H9 (cell line): ENCODE measurements at regions not wholly inside any gene's neighbourhood (a gene's known extent, or its start where the extent isn't known, plus 50 kb on each side); places are given as distances from the start of the nearest gene placed in this dataset.

Source experiments
- DNase-seq: peaks from one replicate; pipeline ENCODE4 v3.0.0-alpha.2; 2017
- H2AFZ ChIP-seq: one replicate; pipeline ENCODE4 v1.6.1; 2013; ENCODE audit warnings: mild to moderate bottlenecking, low read length, control low read depth, moderate library complexity
- H2AK5ac ChIP-seq: 2 replicates; pipeline ENCODE4 v1.6.1; 2013; ENCODE audit warnings: low read length, control low read depth, mixed read lengths; ENCODE audit not compliant: insufficient read length
- H2BK120ac ChIP-seq: one replicate; pipeline ENCODE4 v1.6.1; 2013; ENCODE audit warnings: low read depth, mild to moderate bottlenecking, low read length, control low read depth, inconsistent platforms; ENCODE audit not compliant: poor library complexity, severe bottlenecking
- H2BK12ac ChIP-seq: 2 replicates; pipeline ENCODE4 v1.6.1; 2013; ENCODE audit warnings: low read length, control low read depth, mixed read lengths, low read depth; ENCODE audit not compliant: insufficient read length
- H2BK15ac ChIP-seq: 2 replicates; pipeline ENCODE4 v1.6.1; 2013; ENCODE audit warnings: low read depth, low read length, control low read depth
- H2BK20ac ChIP-seq: one replicate; pipeline ENCODE4 v1.6.1; 2013; ENCODE audit warnings: low read depth, mild to moderate bottlenecking, low read length, control low read depth, inconsistent platforms; ENCODE audit not compliant: poor library complexity, severe bottlenecking
- H2BK5ac ChIP-seq: 2 replicates; pipeline ENCODE4 v1.6.1; 2013; ENCODE audit warnings: low read length, control low read depth, mixed read lengths; ENCODE audit not compliant: insufficient read length
- H3K14ac ChIP-seq: 2 replicates; pipeline ENCODE4 v1.6.1; 2013; ENCODE audit warnings: low read length, control low read depth; ENCODE audit not compliant: insufficient read depth
- H3K18ac ChIP-seq: 2 replicates; pipeline ENCODE4 v1.6.1; 2013; ENCODE audit warnings: low read depth, mild to moderate bottlenecking, mixed read lengths, low read length, control low read depth; ENCODE audit not compliant: insufficient read length
- H3K23ac ChIP-seq: 2 replicates; pipeline ENCODE4 v1.6.1; 2013; ENCODE audit warnings: low read length, control low read depth, mixed read lengths, low read depth; ENCODE audit not compliant: insufficient read length
- H3K23me2 ChIP-seq: 2 replicates; pipeline ENCODE4 v1.6.1; 2013; ENCODE audit warnings: low read depth, mild to moderate bottlenecking, mixed read lengths, low read length, control low read depth; ENCODE audit not compliant: insufficient read length, poor library complexity, severe bottlenecking
- H3K27ac ChIP-seq: 2 replicates; pipeline ENCODE4 v1.5.1; 2013; ENCODE audit warnings: low read length, control low read depth, mixed read lengths, low read depth; ENCODE audit not compliant: insufficient read length
- H3K27me3 ChIP-seq: 2 replicates; pipeline ENCODE4 v1.6.1; 2013; ENCODE audit warnings: low read length, control low read depth, inconsistent platforms; ENCODE audit not compliant: insufficient read depth
- H3K4ac ChIP-seq: 2 replicates; pipeline ENCODE4 v1.6.1; 2013; ENCODE audit warnings: low read depth, mild to moderate bottlenecking, control low read depth, inconsistent platforms, low read length, moderate library complexity
- H3K4me1 ChIP-seq: 2 replicates; pipeline ENCODE4 v1.6.1; 2013; ENCODE audit warnings: low read length, control low read depth, inconsistent platforms; ENCODE audit not compliant: insufficient read depth
- H3K4me2 ChIP-seq: 2 replicates; pipeline ENCODE4 v1.6.1; 2013; ENCODE audit warnings: low read length, control low read depth, mixed read lengths; ENCODE audit not compliant: insufficient read length, insufficient read depth
- H3K56ac ChIP-seq: 2 replicates; pipeline ENCODE4 v1.6.1; 2013; ENCODE audit warnings: low read depth, mild to moderate bottlenecking, mixed read lengths, low read length, control low read depth; ENCODE audit not compliant: insufficient read length
- H3K79me1 ChIP-seq: 2 replicates; pipeline ENCODE4 v1.6.1; 2013; ENCODE audit warnings: low read depth, mild to moderate bottlenecking, moderate library complexity, low read length, control low read depth, inconsistent platforms; ENCODE audit not compliant: insufficient read depth, poor library complexity, severe bottlenecking
- H3K79me2 ChIP-seq: 2 replicates; pipeline ENCODE4 v1.6.1; 2013; ENCODE audit warnings: low read length, control low read depth, inconsistent platforms; ENCODE audit not compliant: insufficient read depth
- H3K9ac ChIP-seq: 2 replicates; pipeline ENCODE4 v1.6.1; 2013; ENCODE audit warnings: low read length, control low read depth, mixed read lengths; ENCODE audit not compliant: insufficient read length; ENCODE audit errors: extremely low read depth
- H3K9me3 ChIP-seq: one replicate; pipeline ENCODE4 v1.6.1; 2013; ENCODE audit warnings: low read depth, low read length, inconsistent platforms; ENCODE audit not compliant: control insufficient read depth
- H3T11ph ChIP-seq: one replicate; pipeline ENCODE4 v1.6.1; 2013; ENCODE audit warnings: mild to moderate bottlenecking, low read length, control low read depth, inconsistent platforms
- H4K20me1 ChIP-seq: one replicate; pipeline ENCODE4 v1.6.1; 2013; ENCODE audit not compliant: control insufficient read depth, insufficient read length, insufficient read depth
- H4K5ac ChIP-seq: 2 replicates; pipeline ENCODE4 v1.6.1; 2013; ENCODE audit warnings: low read depth, mild to moderate bottlenecking, mixed read lengths, low read length, control low read depth; ENCODE audit not compliant: insufficient read length
- H4K8ac ChIP-seq: replicated peaks from 2 replicates; pipeline ENCODE4 v1.6.1; 2013; ENCODE audit warnings: low read length, control low read depth, mixed read lengths, low read depth; ENCODE audit not compliant: insufficient read length
- H4K91ac ChIP-seq: 2 replicates; pipeline ENCODE4 v1.6.1; 2013; ENCODE audit warnings: low read depth, mild to moderate bottlenecking, moderate library complexity, mixed read lengths, low read length, control low read depth; ENCODE audit not compliant: insufficient read length
- H3K27ac Mint-ChIP-seq, 3 experiments: 2 replicates in 2 of 3; 3 replicates in 1 of 3; pipeline ENCODE4 v1.8.0; 2020 to 2021; ENCODE audit warnings: mixed read lengths in 3 of 3, mild to moderate bottlenecking in 1 of 3, moderate library complexity in 1 of 3
- H3K27me3 Mint-ChIP-seq: 2 replicates; pipeline ENCODE4 v1.8.0; 2021; ENCODE audit warnings: low read depth, mild to moderate bottlenecking, moderate library complexity, mixed read lengths
- H3K36me3 Mint-ChIP-seq, 3 experiments: 2 replicates in 2 of 3; 3 replicates in 1 of 3; pipeline ENCODE4 v1.8.0; 2020 to 2021; ENCODE audit warnings: low read depth in 3 of 3, mixed read lengths in 3 of 3; ENCODE audit not compliant: insufficient read depth in 1 of 3
- H3K4me1 Mint-ChIP-seq, 2 experiments: 2 replicates each; pipeline ENCODE4 v1.8.0; 2020; ENCODE audit warnings: mixed read lengths in 2 of 2
- H3K4me3 Mint-ChIP-seq, 2 experiments: 2 replicates in 1 of 2; 3 replicates in 1 of 2; pipeline ENCODE4 v1.8.0; 2020 to 2021; ENCODE audit warnings: mild to moderate bottlenecking in 2 of 2, mixed read lengths in 2 of 2, moderate library complexity in 1 of 2
- H3K9me3 Mint-ChIP-seq, 2 experiments: 2 replicates in 1 of 2; 3 replicates in 1 of 2; pipeline ENCODE4 v1.8.0; 2020; ENCODE audit warnings: mild to moderate bottlenecking in 2 of 2, mixed read lengths in 2 of 2, moderate library complexity in 1 of 2
- CTCF ChIP-seq: fragments of 200-600 bp; sonication (generic); conservative IDR thresholded peaks from 3 replicates; pipeline ENCODE4 v1.8.0; 2021; ENCODE audit warnings: antibody characterized with exemption, mild to moderate bottlenecking

- H2AK5ac ChIP-seq, result no peak overlapping the region
- TF ChIP-seq CTCF, result no peak
- no peaks in the 10 kb centered on the region for H3K9me3 ChIP-seq
- H2BK120ac ChIP-seq, result no peak overlapping the region
- no peak overlapping the region for H4K8ac ChIP-seq
- Mint-ChIP-seq H3K4me3 (no peak overlapping the region), H3K27ac (no peak overlapping the region), H3K27me3 (peaks cover 2% of the 10 kb centered on the region), H3K36me3 (peaks cover 12 to 54% (median 15%) of the 10 kb centered on the region in 3 experiments; a peak in 6 of 7 replicates), H3K4me1 (peaks cover 0 to 14% of the 10 kb centered on the region in 2 experiments; a peak in 2 of 4 replicates), H3K9me3 (peaks cover 48 to 49% of the 10 kb centered on the region in 2 experiments)
- H4K20me1 ChIP-seq, result no peaks in the 10 kb centered on the region
- no peak overlapping the region for H2BK5ac ChIP-seq
- no peak overlapping the region for H3K23ac ChIP-seq
- H2BK12ac ChIP-seq, result no peak overlapping the region
- H2AFZ ChIP-seq, result no peak overlapping the region
- no peak overlapping the region for H3K14ac ChIP-seq
- H3K4ac ChIP-seq, result no peak overlapping the region
- no peak overlapping the region for H3K9ac ChIP-seq
- no peaks in the 10 kb centered on the region for H3K27me3 ChIP-seq
- no peaks in the 10 kb centered on the region for H3K23me2 ChIP-seq
- H3K79me2 ChIP-seq, result no peaks in the 10 kb centered on the region
- no peak overlapping the region for H3K4me2 ChIP-seq
- H3T11ph ChIP-seq, result no peak overlapping the region
- no peak overlapping the region for H3K56ac ChIP-seq
- H3K18ac ChIP-seq, result no peak overlapping the region
- no peak for DNase-seq
- no peaks in the 10 kb centered on the region for H3K4me1 ChIP-seq
- no peak overlapping the region for H3K27ac ChIP-seq
- H4K91ac ChIP-seq, result no peak overlapping the region
- no peak overlapping the region for H2BK15ac ChIP-seq
- no peak overlapping the region for H2BK20ac ChIP-seq
- H3K79me1 ChIP-seq, result no peaks in the 10 kb centered on the region
- no peak overlapping the region for H4K5ac ChIP-seq
These were observed 64.4 kb upstream of the RPL38 start for GRCh38 chr17:74139120-74139519.
